NCI-H2196 (cell line): ENCODE measurements at regions not wholly inside any gene's neighbourhood (a gene's known extent, or its start where the extent isn't known, plus 50 kb on each side); places are given as distances from the start of the nearest gene placed in this dataset.

Experiments used
- DNase-seq: peaks from one replicate; lab custom pipeline; 2025; ENCODE audit not compliant: unreplicated experiment; lab: John Stamatoyannopoulos, UW

DNA sequence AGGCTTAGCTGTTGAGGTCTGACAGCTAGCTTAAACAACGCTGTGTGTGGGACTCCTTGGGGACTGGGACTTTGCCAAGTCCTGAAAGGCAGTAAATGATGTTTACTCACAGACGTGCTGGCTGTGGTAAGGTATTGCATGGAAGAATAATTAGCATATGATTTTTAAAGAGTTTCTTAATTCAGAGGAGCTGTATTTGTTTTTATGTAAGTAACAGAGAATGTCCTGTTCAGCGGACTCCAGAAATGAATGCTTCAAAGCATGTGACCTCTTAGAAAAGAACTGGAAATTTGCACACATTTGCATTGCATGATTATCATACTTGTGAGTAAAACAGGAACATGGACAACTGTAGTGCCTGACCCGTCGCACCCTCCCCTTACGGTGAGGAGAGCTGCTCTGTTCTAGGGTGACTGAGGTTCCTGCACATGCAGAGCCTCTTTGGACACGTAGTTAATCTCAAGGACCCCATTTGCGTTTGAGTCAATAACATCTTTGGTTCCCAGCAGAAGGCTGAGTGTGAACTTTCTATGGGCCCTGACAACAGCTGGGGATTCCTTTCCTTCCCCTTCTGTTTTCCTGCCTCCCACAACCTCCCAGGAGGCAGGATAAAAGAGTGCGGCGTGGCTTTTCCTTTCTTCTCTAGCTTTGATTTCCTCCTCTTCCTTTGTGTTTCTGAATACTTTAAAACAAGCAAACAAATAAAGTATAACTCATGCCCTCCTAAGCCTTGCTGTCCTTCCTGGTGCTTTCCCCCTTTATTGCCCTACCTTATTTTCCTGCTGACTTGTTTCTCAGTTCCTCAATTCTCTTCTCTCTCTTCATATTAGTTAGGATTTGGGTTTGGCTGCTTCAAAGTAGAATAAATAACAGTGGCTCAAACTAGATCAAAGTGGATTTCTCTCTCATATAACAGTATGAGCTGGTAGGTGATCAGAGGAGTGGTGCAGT, 157.2 kb upstream of the CD180 start:
- no peak for DNase-seq

DNA sequence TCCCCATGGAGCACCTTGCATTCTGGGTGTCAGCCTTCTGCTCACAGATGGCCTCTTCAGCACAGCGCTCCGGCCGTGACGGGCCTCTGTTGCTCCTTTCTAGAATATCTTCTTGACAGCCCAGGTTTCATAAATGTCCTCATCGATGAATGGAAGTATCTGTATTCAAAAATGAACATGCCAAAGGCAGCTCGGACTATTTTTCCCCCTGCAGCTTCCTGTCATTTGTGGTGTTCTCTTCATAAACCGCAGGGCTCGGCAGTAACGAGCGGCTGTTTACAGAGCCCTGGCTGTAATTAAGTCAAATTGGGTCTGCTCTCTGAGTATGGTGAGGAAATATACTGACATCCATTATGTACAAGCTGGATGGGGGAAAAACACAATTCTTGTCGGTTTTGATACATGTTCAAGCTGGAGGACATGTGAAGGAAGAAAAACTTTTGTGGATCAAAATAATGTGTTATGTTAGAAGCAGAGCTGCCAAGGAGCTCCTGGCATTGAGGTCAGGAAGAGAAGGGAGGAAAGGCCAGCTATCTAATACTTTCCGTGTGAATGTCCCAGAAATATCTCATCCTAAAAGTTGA, 154.1 kb upstream of the CD180 start:
- DNase-seq, result no peak

DNA sequence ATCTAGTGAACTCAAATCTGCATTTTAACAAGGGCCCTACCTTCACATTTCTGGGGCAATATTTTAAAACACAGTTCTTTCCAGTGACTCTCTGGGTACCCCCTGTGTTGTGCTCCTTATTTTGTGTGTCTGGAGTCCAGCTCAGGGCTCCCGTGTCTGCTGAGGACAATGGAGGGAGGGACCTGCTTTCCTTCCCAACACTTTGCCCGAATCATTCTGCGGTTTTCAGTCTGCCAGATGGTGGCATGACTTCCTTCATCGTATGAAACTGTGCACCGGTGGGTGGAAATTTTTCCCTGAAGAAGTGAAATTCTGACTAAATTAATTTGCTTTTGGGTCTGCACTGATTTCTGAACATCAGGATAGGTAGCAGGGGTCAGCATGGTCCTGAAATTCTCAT, 153.6 kb upstream of the CD180 start:
- DNase-seq, result no peak

DNA sequence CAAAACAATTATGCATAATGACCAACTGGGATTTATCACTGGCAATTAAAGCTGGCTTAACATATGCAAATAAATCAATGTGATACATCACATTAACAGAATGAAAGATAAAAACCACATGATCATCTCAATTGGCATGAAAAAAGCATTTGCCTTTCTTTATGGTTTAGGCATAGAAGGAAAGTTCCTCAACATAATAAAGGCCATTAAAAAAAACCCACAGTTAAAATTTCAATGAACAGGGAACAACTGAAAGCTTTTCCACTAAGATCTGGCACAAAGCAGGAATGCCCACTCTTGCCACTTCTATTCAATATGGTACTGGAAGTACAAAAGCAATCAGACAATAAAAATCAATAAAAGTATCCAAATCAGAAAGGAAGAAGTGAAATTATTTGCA, 151.2 kb upstream of the CD180 start:
- DNase-seq, result no peak

DNA sequence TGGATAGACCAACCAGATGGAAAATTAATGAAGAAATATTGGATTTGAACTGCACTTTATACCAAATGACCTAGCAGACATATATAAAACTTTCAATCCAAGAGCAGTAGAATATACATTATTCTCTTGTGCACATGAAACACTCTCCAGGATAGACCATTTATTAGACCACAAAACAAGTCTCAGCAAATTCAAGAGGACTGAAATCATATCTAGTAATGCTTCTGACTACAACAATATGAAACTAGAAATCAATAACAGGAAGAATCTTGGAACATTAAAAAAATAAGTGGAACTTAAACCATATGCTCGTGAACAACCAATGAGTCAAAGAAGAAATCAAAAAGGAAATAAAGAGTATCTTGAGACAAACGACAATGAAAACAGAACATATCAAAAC, 150.0 kb upstream of the CD180 start:
- DNase-seq, result no peak

DNA sequence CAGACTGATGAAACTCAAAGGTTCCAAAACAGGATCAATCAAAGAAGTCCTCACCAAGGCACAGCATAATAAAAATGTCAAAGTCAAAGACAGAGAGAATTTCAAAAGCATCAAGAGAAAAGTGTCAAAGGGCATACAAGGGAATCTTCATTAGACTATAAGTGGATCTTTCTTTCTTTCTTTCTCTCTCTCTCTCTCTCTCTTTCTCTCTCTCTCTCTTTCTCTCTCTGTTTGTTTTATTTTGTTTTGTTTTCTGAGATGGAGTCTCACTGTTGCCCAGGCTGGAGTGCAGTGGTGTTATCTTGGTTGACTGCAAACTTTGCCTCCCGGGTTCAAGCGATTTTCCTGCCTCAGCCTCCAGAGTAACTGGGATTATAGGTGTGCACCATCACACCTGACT, 148.3 kb upstream of the CD180 start:
- DNase-seq, result no peak

DNA sequence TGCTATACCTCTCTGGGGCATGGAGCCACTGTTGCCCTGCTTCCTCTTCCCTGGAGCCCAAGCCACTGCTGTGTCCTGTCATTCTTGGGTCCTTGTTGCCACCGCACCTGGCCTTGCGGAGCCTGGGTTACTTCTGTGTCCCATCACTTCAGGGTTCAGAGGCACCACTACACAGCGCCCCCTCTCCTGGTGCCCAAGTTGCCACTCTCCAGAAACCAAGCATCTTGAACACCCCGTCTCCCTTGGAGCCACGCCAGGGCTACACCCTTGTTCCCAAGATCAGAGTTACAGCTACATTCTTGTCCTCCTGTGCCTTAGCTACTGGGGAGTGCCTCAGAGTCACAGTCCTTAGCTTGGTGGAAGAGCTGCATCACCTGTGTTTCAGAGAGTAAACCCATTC, 147.2 kb upstream of the CD180 start:
- DNase-seq, result no peak

DNA sequence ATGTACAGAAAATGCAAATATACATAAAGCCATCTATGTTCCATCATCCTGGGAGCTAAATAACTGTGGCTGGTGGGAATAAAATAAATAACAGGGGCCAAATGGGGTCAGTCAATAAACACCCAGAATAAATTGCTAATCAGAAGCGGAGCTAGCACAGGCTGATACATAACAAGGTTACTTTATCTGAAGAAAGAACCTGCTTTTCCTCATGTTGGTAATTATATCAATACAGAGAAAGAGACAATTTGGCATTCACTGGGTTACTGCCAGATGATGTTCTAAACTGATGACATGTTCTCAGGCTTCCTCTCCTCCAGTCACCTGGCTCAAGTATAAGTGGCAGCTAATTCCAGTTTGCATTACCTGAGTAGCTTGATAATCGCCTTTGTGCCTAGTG, 144.9 kb upstream of the CD180 start:
- no peak for DNase-seq

DNA sequence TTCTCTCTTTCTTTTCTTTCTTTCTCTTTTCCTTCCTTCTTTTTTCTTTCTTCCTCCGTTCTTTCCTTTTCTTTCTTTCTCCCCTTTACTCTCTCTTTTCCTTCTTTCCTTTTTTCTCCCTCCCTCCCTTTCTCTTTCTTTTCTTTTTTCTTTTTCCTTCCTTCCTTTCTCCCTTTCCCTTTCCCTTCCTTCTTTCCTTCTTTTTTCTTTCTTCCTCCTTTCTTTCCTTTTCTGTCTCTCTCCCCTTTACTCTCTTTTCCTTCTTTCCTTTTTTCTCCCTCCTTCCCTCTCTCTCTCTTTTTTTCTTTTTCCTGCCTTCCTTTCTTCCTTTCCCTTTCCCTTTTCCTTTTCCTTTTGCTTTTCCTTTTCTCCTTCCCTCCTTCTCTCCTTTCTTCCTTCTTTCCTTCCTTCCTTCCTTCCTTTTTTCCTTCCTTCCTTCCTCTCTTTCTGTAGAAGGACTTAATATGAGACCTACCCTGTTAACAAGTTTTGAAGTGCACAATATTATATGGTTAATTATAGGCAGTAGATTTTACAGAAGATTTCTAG, 142.7 kb upstream of the CD180 start:
- DNase-seq, result no peak

DNA sequence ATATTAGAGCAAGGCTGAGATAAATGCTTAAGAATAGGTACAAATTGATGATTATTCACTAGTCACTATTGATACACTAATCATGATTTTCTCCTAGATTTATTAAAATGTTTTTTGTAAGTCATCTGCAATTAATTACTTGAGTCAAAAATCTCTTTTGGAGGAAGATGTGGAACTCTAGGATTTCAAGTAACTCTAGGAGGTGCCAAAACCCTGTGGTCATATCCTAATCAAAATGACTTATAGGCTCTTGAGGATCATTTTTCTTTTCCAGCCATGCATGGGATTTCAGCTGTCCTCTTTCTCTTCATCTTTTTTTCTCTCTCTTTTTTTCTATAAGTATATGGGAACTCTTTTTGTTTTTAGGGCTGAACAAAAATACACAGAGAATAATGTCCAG, 141.8 kb upstream of the CD180 start:
- DNase-seq, result no peak

DNA sequence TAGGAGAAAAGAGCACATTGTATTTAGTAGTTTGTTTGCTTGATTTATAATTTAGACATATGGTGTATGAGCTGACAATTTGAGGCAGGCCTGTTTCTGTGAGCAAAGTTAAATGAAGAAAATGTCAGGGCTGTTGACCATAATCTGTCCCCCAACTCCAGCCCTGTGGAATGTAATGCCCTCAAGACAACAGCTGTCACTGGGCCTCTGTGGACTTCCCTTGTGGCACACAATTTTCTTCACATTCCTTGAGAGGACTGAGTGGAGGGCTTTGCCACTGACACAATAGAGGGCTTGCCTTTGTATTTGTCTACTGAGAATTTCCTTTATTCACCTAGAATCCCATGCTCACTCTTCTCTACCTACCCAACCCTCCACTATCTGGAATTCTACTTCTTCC, 141.2 kb upstream of the CD180 start:
- no peak for DNase-seq

DNA sequence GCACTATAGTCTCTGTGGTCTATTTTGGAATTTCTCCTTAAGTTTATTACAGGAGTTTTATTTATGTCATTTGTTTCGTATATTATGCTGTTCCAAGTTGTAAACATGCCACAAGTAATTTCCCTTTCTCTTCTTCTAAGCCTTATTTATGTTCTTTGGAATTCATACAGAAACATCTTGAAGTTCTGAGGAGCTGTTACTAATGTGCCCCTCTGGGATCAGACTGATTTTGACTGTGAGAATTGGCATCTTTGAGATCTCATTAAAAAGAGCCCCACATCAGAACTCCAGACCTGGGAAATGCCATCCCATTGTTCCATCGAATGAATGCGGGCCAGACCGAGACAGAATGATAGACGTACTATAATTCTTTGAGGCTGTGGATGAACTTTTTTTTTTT, 138.8 kb upstream of the CD180 start:
- DNase-seq, result no peak

DNA sequence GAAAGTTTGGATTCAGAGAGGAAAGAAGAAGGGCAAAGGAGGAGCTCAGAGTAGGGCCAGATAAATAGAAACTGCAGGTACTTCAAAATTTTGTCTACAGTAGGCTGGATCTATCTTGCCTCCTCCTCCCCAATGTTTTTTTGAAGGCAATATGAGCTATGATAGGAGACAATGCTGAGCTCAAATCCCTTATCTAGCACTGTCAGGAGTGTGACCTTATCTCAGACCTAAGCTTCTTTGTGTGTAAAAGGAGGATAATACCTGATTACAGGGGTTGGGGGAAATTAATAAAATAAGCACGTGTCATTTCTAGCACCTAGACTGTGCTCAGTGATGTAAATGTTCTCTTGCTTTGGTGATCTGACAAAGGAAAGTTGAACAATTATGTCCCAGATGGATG, 137.8 kb upstream of the CD180 start:
- DNase-seq, result no peak

DNA sequence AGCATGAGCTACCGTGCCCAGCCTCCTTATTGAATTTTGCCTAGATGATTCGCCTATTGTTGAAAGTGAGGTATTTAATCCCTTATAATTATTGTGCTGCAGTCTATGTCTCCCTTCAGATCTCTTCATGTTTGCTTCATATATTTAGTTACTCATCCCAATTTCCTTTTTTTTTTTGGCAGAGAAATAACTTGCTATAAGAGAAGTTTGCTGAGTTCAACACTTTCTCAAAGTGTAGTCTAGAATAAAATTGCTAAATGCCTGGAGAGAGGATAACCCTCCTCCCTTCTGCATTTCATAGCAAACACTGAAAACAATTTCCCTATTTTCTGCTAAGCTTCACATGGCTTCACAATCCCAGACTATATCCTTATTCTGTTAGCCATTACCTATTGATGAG, 136.6 kb upstream of the CD180 start:
- DNase-seq, result no peak

DNA sequence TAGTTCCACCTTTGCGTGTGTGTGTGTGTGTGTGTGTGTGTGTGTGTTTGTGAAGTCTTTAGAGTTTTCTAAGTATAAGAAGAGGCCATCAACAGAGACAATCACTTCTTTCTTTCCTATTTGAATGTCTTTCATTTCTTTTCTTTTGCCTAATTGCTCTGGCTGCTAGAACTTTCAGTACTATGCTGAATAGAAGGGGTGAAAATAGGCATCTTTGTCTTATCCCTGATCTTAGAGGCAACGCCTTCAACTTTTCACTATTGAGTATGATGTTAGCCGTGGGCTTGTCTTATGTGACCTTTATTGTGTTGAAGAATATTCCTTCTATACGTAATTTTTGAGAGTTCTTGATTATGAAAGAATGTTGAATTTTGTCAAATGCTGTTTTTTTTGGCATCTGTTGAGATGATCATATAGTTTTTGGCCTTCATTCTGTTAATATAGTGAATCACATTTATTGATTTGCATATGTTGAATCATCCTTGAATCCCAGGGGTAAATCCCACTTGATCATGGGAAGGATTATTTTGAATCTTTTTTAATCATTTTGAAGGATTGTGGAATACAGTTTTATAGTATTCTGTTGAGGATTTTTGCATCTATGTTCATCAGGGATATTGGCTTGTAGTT, 134.8 kb upstream of the CD180 start:
- no peak for DNase-seq

DNA sequence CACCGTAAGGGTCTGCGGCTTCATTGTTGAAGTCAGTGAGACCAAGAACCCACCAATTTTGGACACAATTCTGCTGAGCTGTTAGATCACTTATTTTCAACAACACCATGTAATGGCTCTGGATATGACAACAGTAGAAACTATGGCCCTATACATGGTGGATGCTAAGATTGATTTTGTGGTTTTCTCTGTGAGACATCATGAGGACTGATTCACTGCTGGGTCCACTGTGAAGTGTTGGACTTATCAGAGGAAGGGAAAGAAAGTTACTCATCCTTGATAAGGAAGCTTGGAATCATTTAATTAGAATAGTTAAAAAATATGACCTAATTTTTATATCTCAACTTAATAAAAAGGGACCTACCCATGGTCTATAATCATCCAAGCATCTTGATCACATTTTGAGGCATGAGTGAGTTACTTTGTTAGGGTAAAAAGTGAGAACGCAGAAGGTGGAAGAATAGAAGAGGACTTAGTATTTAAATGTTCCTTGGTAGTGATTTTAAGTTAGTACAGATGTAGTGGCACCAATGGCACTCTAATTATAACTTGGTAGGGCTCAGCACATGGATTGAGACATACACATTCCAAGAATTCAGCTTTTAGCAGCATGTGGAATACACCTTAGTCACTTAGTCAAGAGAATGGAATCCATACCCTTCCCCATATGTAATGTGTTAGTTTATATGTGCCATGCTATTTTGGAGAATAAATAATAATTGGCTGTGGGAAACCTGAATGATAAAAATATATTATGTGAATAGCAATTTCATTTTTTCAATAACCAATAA, 123.5 kb upstream of the CD180 start:
- no peak for DNase-seq

DNA sequence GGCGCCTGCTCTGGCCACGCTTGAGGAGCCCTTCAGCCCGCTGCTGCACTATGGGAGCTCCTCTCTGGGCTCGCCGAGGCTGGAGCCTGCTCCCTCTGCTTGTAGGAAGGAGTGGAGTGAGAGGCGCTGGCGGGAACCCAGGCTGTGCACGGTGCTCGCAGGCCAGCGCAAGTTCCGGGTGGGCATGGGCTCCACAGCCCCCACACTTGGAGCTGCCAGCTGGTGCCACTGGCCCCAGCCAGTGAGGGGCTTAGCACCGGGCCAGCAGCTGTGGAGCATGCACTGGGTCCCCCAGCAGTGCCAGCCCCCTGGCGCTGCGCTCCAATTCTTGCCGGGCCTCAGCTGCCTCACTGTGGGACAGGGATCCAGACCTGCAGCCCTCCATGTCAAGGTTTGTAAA, 122.1 kb upstream of the CD180 start:
- no peak for DNase-seq

DNA sequence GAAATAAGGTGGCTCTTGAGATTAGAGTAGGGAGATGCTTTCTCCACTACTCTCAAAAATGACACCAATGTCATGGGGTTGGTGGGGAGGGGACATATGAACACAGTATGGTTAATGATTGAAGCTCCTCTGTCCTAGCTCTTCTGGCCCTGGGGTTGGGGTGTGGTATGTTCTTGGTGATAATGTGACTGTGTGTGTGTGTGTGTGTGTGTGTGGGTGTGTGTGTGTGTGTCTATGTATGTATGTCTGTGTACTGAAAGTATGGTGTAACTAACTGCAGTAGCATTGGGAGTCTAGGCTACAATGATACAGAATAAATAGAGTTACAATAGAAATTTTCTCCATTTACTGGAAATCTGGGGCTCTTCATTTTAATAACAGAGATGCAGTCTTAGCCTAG, 121.0 kb upstream of the CD180 start:
- DNase-seq, result no peak

DNA sequence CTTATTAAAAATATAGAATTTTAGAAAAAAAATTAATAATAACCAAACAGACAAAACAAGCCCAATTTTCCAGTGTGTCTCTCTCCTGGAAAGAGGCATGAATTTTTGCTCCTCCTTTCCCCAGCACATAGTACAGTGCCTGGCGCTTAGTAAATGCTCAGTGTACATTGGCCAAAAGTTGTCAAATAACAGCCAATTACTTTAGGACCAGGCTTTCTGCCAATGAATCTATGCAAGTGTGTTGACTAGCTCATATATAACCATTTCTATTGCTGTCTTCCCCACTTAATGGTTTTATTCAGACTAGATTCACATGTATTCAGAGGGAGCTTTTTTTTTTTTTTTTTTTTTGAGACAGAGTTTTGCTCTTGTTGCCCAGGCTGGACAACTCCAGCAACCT, 120.1 kb upstream of the CD180 start:
- no peak for DNase-seq

DNA sequence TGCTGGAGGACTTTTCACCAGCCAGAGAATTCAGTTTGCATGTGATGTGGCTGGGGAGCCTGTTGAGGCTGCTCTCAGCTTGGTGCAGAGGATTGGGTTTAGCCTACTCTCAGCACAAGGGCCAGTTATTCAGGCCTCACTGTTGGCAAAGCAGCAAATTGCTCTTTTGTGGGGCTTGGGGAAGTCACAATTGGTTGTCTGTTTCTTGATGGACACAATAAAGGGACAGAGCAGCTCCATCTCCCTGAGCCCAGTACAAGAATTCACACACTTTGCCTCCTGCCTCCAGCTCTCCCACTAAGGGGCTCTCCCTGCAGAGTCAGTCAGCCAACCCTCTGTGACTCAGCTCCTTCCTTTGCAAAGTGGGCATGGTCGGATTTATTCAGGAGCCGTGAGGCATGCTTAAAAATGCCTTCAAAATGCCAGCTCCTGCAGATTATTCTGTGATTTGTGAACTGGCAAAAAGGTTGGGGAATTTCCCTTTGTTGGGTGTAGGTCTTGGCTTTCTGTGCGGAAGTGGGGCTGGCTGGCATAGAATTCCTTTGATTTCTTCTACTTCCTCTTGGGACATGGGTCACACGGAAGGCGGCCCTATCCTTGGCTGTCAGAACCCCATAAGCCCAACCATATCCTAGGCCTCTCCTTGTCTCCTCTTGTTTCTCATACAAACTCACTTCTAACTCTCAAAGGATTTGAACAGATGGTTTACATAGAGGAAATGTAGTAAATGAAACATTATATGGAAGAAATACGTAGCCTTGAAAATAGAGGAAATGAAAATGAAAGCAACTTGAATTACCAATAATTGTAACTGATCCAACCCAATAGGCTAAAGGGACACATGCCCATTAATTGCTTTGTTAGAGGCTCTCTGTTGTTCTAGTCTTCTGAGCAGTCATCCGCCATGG, 118.7 kb upstream of the CD180 start:
- no peak for DNase-seq
